Mesendoderm (in vitro differentiated cells): ENCODE measurements at regions not wholly inside any gene's neighbourhood (a gene's known extent, or its start where the extent isn't known, plus 50 kb on each side); places are given as distances from the start of the nearest gene placed in this dataset.

ENCODE experiments used
- DNase-seq: peaks from one replicate; pipeline ENCODE4 v3.0.0; 2013
- H2AK5ac ChIP-seq: 2 replicates; pipeline ENCODE4 v1.6.1; 2013; ENCODE audit warnings: low read length, inconsistent platforms
- H2BK120ac ChIP-seq: 2 replicates; pipeline ENCODE4 v1.6.1; 2013; ENCODE audit warnings: low read depth, mild to moderate bottlenecking, low read length, moderate library complexity, mixed read lengths
- H2BK15ac ChIP-seq: replicated peaks from 2 replicates; pipeline ENCODE4 v1.6.1; 2013; ENCODE audit warnings: low read depth, mild to moderate bottlenecking, moderate library complexity
- H2BK5ac ChIP-seq: 2 replicates; pipeline ENCODE4 v1.6.1; 2013; ENCODE audit warnings: low read length, inconsistent platforms
- H3K18ac ChIP-seq: 2 replicates; pipeline ENCODE4 v1.6.1; 2013; ENCODE audit warnings: mild to moderate bottlenecking, low read length, mixed read lengths
- H3K23ac ChIP-seq: one replicate; pipeline ENCODE4 v1.6.1; 2013; ENCODE audit warnings: low read length
- H3K27ac ChIP-seq: 2 replicates; pipeline ENCODE4 v1.5.1; 2013; ENCODE audit warnings: low read depth, mild to moderate bottlenecking, inconsistent platforms, low read length, moderate library complexity
- H3K27me3 ChIP-seq: 2 replicates; pipeline ENCODE4 v1.6.1; 2013; ENCODE audit warnings: low read length, control low read depth, mild to moderate bottlenecking, inconsistent platforms; ENCODE audit not compliant: insufficient read depth, poor library complexity
- H3K36me3 ChIP-seq: 2 replicates; pipeline ENCODE4 v1.6.1; 2013; ENCODE audit warnings: low read length, inconsistent platforms; ENCODE audit not compliant: control insufficient read depth, insufficient read depth
- H3K4ac ChIP-seq: one replicate; pipeline ENCODE4 v1.6.1; 2013; ENCODE audit warnings: low read depth, mild to moderate bottlenecking, low read length, moderate library complexity
- H3K4me1 ChIP-seq: 2 replicates; pipeline ENCODE4 v1.6.1; 2013; ENCODE audit warnings: low read depth, low read length, inconsistent platforms; ENCODE audit not compliant: control insufficient read depth
- H3K4me2 ChIP-seq: 2 replicates; pipeline ENCODE4 v1.6.1; 2013; ENCODE audit warnings: low read length
- H3K4me3 ChIP-seq: 2 replicates; pipeline ENCODE4 v1.5.1; 2013; ENCODE audit warnings: mild to moderate bottlenecking, low read length
- H3K56ac ChIP-seq: one replicate; pipeline ENCODE4 v1.6.1; 2013; ENCODE audit warnings: low read length
- H3K79me1 ChIP-seq: 2 replicates; pipeline ENCODE4 v1.6.1; 2013; ENCODE audit warnings: low read length, inconsistent platforms
- H3K79me2 ChIP-seq: 2 replicates; pipeline ENCODE4 v1.6.1; 2013; ENCODE audit warnings: mild to moderate bottlenecking, low read length; ENCODE audit not compliant: control insufficient read depth, insufficient read depth
- H3K9ac ChIP-seq: 2 replicates; pipeline ENCODE4 v1.6.1; 2013; ENCODE audit warnings: low read length, inconsistent platforms
- H4K5ac ChIP-seq: one replicate; pipeline ENCODE4 v1.6.1; 2013; ENCODE audit warnings: low read length
- H4K8ac ChIP-seq: one replicate; pipeline ENCODE4 v1.6.1; 2013; ENCODE audit warnings: low read depth, mild to moderate bottlenecking, control low read depth, low read length, moderate library complexity
- WGBS: extraction: QIAGEN DNeasy Blood & Tissue Kit; methylation state at CpG from one replicate; pipeline ENCODE4 v1.1.7; 2013; ENCODE audit warnings: low lambda C conversion rate, missing lambda C conversion rate; ENCODE audit not compliant: insufficient coverage; ENCODE audit errors: extremely low coverage; 5-methylcytosine and 5-hydroxymethylcytosine counted together

GRCh38 chr6:167734662-167735083 lies 92.0 kb upstream of the AFDN start:
- Histone ChIP-seq H3K4me1 (no peaks in the 10 kb centered on the region), H3K4ac (no peak overlapping the region), H3K56ac (no peak overlapping the region), H3K79me2 (no peaks in the 10 kb centered on the region), H3K18ac (no peak overlapping the region), H3K27me3 (no peaks in the 10 kb centered on the region), H3K27ac (no peak overlapping the region), H3K36me3 (no peaks in the 10 kb centered on the region), H2BK120ac (no peak overlapping the region), H3K4me2 (no peak overlapping the region), H2BK15ac (no peak overlapping the region), H4K8ac (no peak overlapping the region), H3K9ac (no peak overlapping the region), H3K23ac (no peak overlapping the region), H3K79me1 (no peaks in the 10 kb centered on the region), H2AK5ac (no peak overlapping the region), H3K4me3 (no peak overlapping the region), H4K5ac (no peak overlapping the region), H2BK5ac (no peak overlapping the region)
- WGBS, result no CpG with 5 or more reads among the region's 6 CpGs
- DNase-seq, result no peak

GRCh38 chr6:167735084-167735950 lies 91.4 kb upstream of the AFDN start:
- Histone ChIP-seq H2BK5ac (no peak overlapping the region), H3K4ac (no peak overlapping the region), H3K4me1 (no peaks in the 10 kb centered on the region), H4K8ac (no peak overlapping the region), H2AK5ac (no peak overlapping the region), H3K18ac (no peak overlapping the region), H4K5ac (no peak overlapping the region), H2BK120ac (no peak overlapping the region), H3K9ac (no peak overlapping the region), H3K36me3 (no peaks in the 10 kb centered on the region), H3K23ac (no peak overlapping the region), H3K4me3 (no peak overlapping the region), H3K4me2 (no peak overlapping the region), H3K27me3 (no peaks in the 10 kb centered on the region), H3K79me2 (no peaks in the 10 kb centered on the region), H2BK15ac (no peak overlapping the region), H3K79me1 (no peaks in the 10 kb centered on the region), H3K27ac (no peak overlapping the region), H3K56ac (no peak overlapping the region)
- DNase-seq, result no peak
- WGBS, result no CpG with 5 or more reads among the region's 30 CpGs

GRCh38 chr6:167735951-167736288 lies 90.8 kb upstream of the AFDN start:
- Histone ChIP-seq H3K79me2 (no peaks in the 10 kb centered on the region), H3K9ac (no peak overlapping the region), H4K5ac (no peak overlapping the region), H3K4me2 (no peak overlapping the region), H2BK15ac (no peak overlapping the region), H3K4me1 (no peaks in the 10 kb centered on the region), H3K56ac (no peak overlapping the region), H3K4ac (no peak overlapping the region), H3K4me3 (no peak overlapping the region), H3K36me3 (no peaks in the 10 kb centered on the region), H2AK5ac (no peak overlapping the region), H3K18ac (no peak overlapping the region), H3K27ac (no peak overlapping the region), H2BK120ac (no peak overlapping the region), H3K27me3 (no peaks in the 10 kb centered on the region), H3K79me1 (no peaks in the 10 kb centered on the region), H2BK5ac (no peak overlapping the region), H4K8ac (no peak overlapping the region), H3K23ac (no peak overlapping the region)
- no CpG with 5 or more reads among the region's 6 CpGs for WGBS
- DNase-seq, result no peak

GRCh38 chr6:167736486-167737204 lies 90.1 kb upstream of the AFDN start:
- no peaks in the 10 kb centered on the region for H3K4me1 ChIP-seq
- no peak overlapping the region for H2BK15ac ChIP-seq
- no peak overlapping the region for H3K4me2 ChIP-seq
- no peak overlapping the region for H3K4me3 ChIP-seq
- H3K23ac ChIP-seq, result no peak overlapping the region
- no peaks in the 10 kb centered on the region for H3K27me3 ChIP-seq
- H2AK5ac ChIP-seq, result peak overlapping the region; percentile 11
- H3K27ac ChIP-seq, result no peak overlapping the region
- no CpG with 5 or more reads among the region's 18 CpGs for WGBS
- no peak overlapping the region for H3K4ac ChIP-seq
- H3K79me1 ChIP-seq, result no peaks in the 10 kb centered on the region
- H3K79me2 ChIP-seq, result no peaks in the 10 kb centered on the region
- no peak overlapping the region for H2BK120ac ChIP-seq
- H3K9ac ChIP-seq, result no peak overlapping the region
- DNase-seq, result no peak
- H3K56ac ChIP-seq, result no peak overlapping the region
- no peak overlapping the region for H2BK5ac ChIP-seq
- no peak overlapping the region for H4K5ac ChIP-seq
- no peak overlapping the region for H3K18ac ChIP-seq
- H3K36me3 ChIP-seq, result no peaks in the 10 kb centered on the region
- no peak overlapping the region for H4K8ac ChIP-seq

GRCh38 chr6:167737205-167737830 lies 89.4 kb upstream of the AFDN start:
- Histone ChIP-seq H3K4me3 (no peak overlapping the region), H3K79me1 (no peaks in the 10 kb centered on the region)
- WGBS, result no CpG with 5 or more reads among the region's 23 CpGs

More at GRCh38 chr6:167737205-167737830, 89.4 kb upstream of the AFDN start:
- H3K36me3 ChIP-seq, result no peaks in the 10 kb centered on the region
- H2BK5ac ChIP-seq, result no peak overlapping the region
- H3K4ac ChIP-seq, result no peak overlapping the region
- no peak overlapping the region for H3K9ac ChIP-seq
- no peak overlapping the region for H3K4me2 ChIP-seq
- no peaks in the 10 kb centered on the region for H3K79me2 ChIP-seq
- H2BK15ac ChIP-seq, result no peak overlapping the region
- H3K27ac ChIP-seq, result no peak overlapping the region
- no peak for DNase-seq
- no peak overlapping the region for H2BK120ac ChIP-seq
- H3K23ac ChIP-seq, result no peak overlapping the region
- H3K18ac ChIP-seq, result no peak overlapping the region
- H3K56ac ChIP-seq, result no peak overlapping the region
- H3K4me1 ChIP-seq, result no peaks in the 10 kb centered on the region
- peak overlapping the region; percentile 11 for H2AK5ac ChIP-seq
- no peak overlapping the region for H4K5ac ChIP-seq
- H4K8ac ChIP-seq, result no peak overlapping the region
- H3K27me3 ChIP-seq, result no peaks in the 10 kb centered on the region
